Endothelial cell of umbilical vein (primary cell): ENCODE measurements at regions not wholly inside any gene's neighbourhood (a gene's known extent, or its start where the extent isn't known, plus 50 kb on each side); places are given as distances from the start of the nearest gene placed in this dataset.

Experiments used
- BruUV-seq: library from RNA; stranded (reverse); fragments of 400-500 nt; replicated peaks from 2 replicates; lab custom pipeline; 2021; lab: Mats Ljungman, UMichigan
- CTCF ChIA-PET: fragments of 300-600, 350-600 bp; sonication (Branson Sonifier 250); formaldehyde crosslinking; loops from one replicate; lab custom pipeline; 2021; ENCODE audit warnings: antibody characterized with exemption, inconsistent platforms; lab: Charles Lee
- POLR2A ChIA-PET: fragments of 300-600, 350-600 bp; sonication (Branson Sonifier 250); formaldehyde crosslinking; loops from one replicate; lab custom pipeline; 2021; ENCODE audit warnings: antibody characterized with exemption, inconsistent platforms; lab: Charles Lee
- DNase-seq: peaks from one replicate; pipeline ENCODE4 v3.0.0-alpha.2; 2011; ENCODE audit warnings: low read depth, low spot score
- FAIRE-seq: peaks from 2 replicates; lab custom pipeline; 2011; peaks lifted over from hg19 to GRCh38; lab: Jason Lieb, UNC
- H2AFZ ChIP-seq: 2 replicates; pipeline ENCODE4 v1.6.0; 2012; ENCODE audit warnings: low read depth, low read length, control low read depth, inconsistent platforms
- H3K27ac ChIP-seq: 2 replicates; pipeline ENCODE4 v1.5.1; 2011; ENCODE audit warnings: low read depth, mild to moderate bottlenecking, control low read depth, low read length, moderate library complexity; ENCODE audit not compliant: insufficient read depth
- H3K27me3 ChIP-seq, 2 experiments: 2 replicates each; pipeline versions ENCODE4 v1.6.0 to v1.6.1; 2011; ENCODE audit warnings: low read length in 2 of 2, mixed read lengths in 1 of 2; ENCODE audit not compliant: control insufficient read depth in 2 of 2, insufficient read depth in 2 of 2
- H3K36me3 ChIP-seq, 2 experiments: 2 replicates in 1 of 2; 3 replicates in 1 of 2; pipeline ENCODE4 v1.5.1; 2011; ENCODE audit warnings: low read length in 2 of 2, mild to moderate bottlenecking in 1 of 2, moderate library complexity in 1 of 2; ENCODE audit not compliant: control insufficient read depth in 2 of 2, insufficient read depth in 2 of 2; ENCODE audit errors: extremely low read depth in 1 of 2
- H3K4me1 ChIP-seq: 3 replicates; pipeline ENCODE4 v1.5.1; 2011; ENCODE audit warnings: mild to moderate bottlenecking, low read length; ENCODE audit not compliant: control insufficient read depth, insufficient read depth; ENCODE audit errors: extremely low read depth
- H3K4me2 ChIP-seq: 2 replicates; pipeline ENCODE4 v1.6.1; 2011; ENCODE audit warnings: low read length, control low read depth, mixed read lengths; ENCODE audit not compliant: insufficient read depth
- H3K4me3 ChIP-seq, 3 experiments: fragments of 200-600 bp in 1 of 3; sonication (generic), shearing (Covaris generic) in 1 of 3; replicated peaks in 1 of 3; 2 replicates each; pipeline ENCODE4 v1.5.1; 2011 to 2016; ENCODE audit warnings: control low read depth in 3 of 3, low read length in 3 of 3, mild to moderate bottlenecking in 2 of 3, inconsistent platforms in 1 of 3, low read depth in 1 of 3, moderate library complexity in 1 of 3; ENCODE audit not compliant: insufficient read depth in 1 of 3
- H3K79me2 ChIP-seq: 2 replicates; pipeline ENCODE4 v1.6.0; 2012; ENCODE audit warnings: low read length, inconsistent platforms; ENCODE audit not compliant: control insufficient read depth, insufficient read depth
- H3K9ac ChIP-seq: replicated peaks from 2 replicates; pipeline ENCODE3; 2011; ENCODE audit warnings: low read length, control low read depth; ENCODE audit not compliant: insufficient read depth; ENCODE audit errors: extremely low read depth
- H3K9me1 ChIP-seq: replicated peaks from 3 replicates; pipeline ENCODE4 v1.6.0; 2011; ENCODE audit warnings: mild to moderate bottlenecking, low read length; ENCODE audit not compliant: control insufficient read depth, insufficient read depth; ENCODE audit errors: extremely low read depth
- H3K9me3 ChIP-seq: replicated peaks from 2 replicates; pipeline ENCODE4 v1.5.1; 2012; ENCODE audit warnings: low read length, inconsistent platforms; ENCODE audit not compliant: control insufficient read depth, insufficient read depth
- H4K20me1 ChIP-seq: replicated peaks from 2 replicates; pipeline ENCODE3; 2011; ENCODE audit warnings: mild to moderate bottlenecking, low read length; ENCODE audit not compliant: control insufficient read depth, insufficient read depth; ENCODE audit errors: extremely low read depth
- CTCF ChIP-seq, 2 donors: IDR thresholded peaks; 1 replicate in 1 of 2; 2 replicates in 1 of 2; pipeline ENCODE4 v1.5.1; 2011; ENCODE audit warnings: low read length in 2 of 2, mild to moderate bottlenecking in 2 of 2, moderate library complexity in 2 of 2, control low read depth in 1 of 2, inconsistent platforms in 1 of 2, low read depth in 1 of 2; ENCODE audit not compliant: insufficient read depth in 1 of 2; ENCODE audit errors: extremely low read depth in 1 of 2
- EZH2 ChIP-seq: IDR thresholded peaks from 2 replicates; pipeline ENCODE4 v1.6.1; 2012; ENCODE audit warnings: borderline replicate concordance, low read depth, mild to moderate bottlenecking, moderate library complexity, low read length, inconsistent platforms; ENCODE audit not compliant: severe bottlenecking
- FOS ChIP-seq: IDR thresholded peaks from 2 replicates; pipeline ENCODE4 v1.6.1; 2011; ENCODE audit warnings: mild to moderate bottlenecking, low read length, moderate library complexity, borderline replicate concordance; ENCODE audit not compliant: insufficient read depth
- GATA2 ChIP-seq: IDR thresholded peaks from 2 replicates; pipeline ENCODE4 v1.7.0; 2011; ENCODE audit warnings: low read depth, mild to moderate bottlenecking, moderate library complexity, mixed read lengths, low read length; ENCODE audit not compliant: insufficient read length, insufficient read depth
- JUN ChIP-seq: IDR thresholded peaks from 2 replicates; pipeline ENCODE4 v1.6.1; 2011; ENCODE audit warnings: borderline replicate concordance, low read depth; ENCODE audit not compliant: insufficient read length, insufficient read depth
- MAX ChIP-seq: IDR thresholded peaks from 2 replicates; pipeline ENCODE4 v1.6.1; 2011; ENCODE audit not compliant: insufficient read depth, insufficient read length
- MYC ChIP-seq: IDR thresholded peaks from one replicate; pipeline ENCODE4 v1.6.1; 2011; ENCODE audit warnings: mild to moderate bottlenecking, low read depth, low read length
- POLR2A ChIP-seq: IDR thresholded peaks from 2 replicates; pipeline ENCODE4 v1.6.1; 2012; ENCODE audit warnings: low read depth, mild to moderate bottlenecking, control low read depth, low read length
- POLR2AphosphoS5 ChIP-seq: IDR thresholded peaks from 2 replicates; pipeline ENCODE4 v1.6.1; 2012; ENCODE audit warnings: low read depth, mild to moderate bottlenecking, control low read depth, low read length, moderate library complexity; ENCODE audit not compliant: insufficient read depth
- dilution Hi-C: fragments of 300-500 bp; cut with MboI; formaldehyde crosslinking; loops from one replicate; pipeline ENCODE4 v1.15.0; 2019; ENCODE audit warnings: low sequenced_read_pairs; ENCODE audit not compliant: extremely low pct_ligation_motif_present
- intact Hi-C: fragments of 100-400 bp; cut with micrococcal nuclease; formaldehyde crosslinking; loops from one replicate; pipeline ENCODE4 v1.10.0; 2022

- no TSS peak for BruUV-seq
- Histone ChIP-seq H3K4me1 (no peaks in the 10 kb centered on the region), H3K9me3 (no peaks in the 10 kb centered on the region), H2AFZ (no peak overlapping the region), H3K4me2 (no peak overlapping the region), H3K4me3 (no peak overlapping the region), H3K27me3 (no peaks in the 10 kb centered on the region), H3K27ac (no peak overlapping the region), H3K36me3 (no peaks in the 10 kb centered on the region), H3K9me1 (no peaks in the 10 kb centered on the region), H4K20me1 (no peaks in the 10 kb centered on the region), H3K9ac (no peak overlapping the region), H3K79me2 (no peaks in the 10 kb centered on the region)
- dilution Hi-C loops (no loop called here), intact Hi-C loops (no loop called here)
- TF ChIP-seq GATA2 (no peak), POLR2A (no peak), JUN (no peak), CTCF (IDR thresholded peaks at IDR 0.05; ENCODE audit: extremely low read depth in 1 of 2, insufficient read depth in 1 of 2, low read depth in 1 of 2, low read length in 2 of 2) (no peak), MYC (no peak), EZH2 (no peak), FOS (no peak), POLR2AphosphoS5 (no peak), MAX (no peak)
- POLR2A ChIA-PET = no interaction called here
- FAIRE-seq (no peak), DNase-seq (no peak)
- CTCF ChIA-PET = no interaction called here
Observed at GRCh38 chr12:131494216-131494615, 216.7 kb upstream of the SFSWAP start.
